22Rv1 (cell line): ENCODE measurements at regions not wholly inside any gene's neighbourhood (a gene's known extent, or its start where the extent isn't known, plus 50 kb on each side); places are given as distances from the start of the nearest gene placed in this dataset.

ENCODE experiments used
- CTCF ChIP-seq: fragments of 450-650 bp; IDR thresholded peaks from 2 replicates; pipeline ENCODE4 v1.5.1; 2017; ENCODE audit warnings: mild to moderate bottlenecking
- ZFX ChIP-seq: fragments of 450-650 bp; IDR thresholded peaks from 2 replicates; pipeline ENCODE4 v1.6.1; 2017; ENCODE audit warnings: antibody characterized with exemption, borderline replicate concordance

- TF ChIP-seq CTCF (no peak), ZFX (no peak)
Observed at GRCh38 chr21:16644685-16645084, 868.2 kb upstream of the CXADR start.
